ENCODE measurements at regions not wholly inside any gene's neighbourhood (a gene's known extent, or its start where the extent isn't known, plus 50 kb on each side); places are given as distances from the start of the nearest gene placed in this dataset.

DNA sequence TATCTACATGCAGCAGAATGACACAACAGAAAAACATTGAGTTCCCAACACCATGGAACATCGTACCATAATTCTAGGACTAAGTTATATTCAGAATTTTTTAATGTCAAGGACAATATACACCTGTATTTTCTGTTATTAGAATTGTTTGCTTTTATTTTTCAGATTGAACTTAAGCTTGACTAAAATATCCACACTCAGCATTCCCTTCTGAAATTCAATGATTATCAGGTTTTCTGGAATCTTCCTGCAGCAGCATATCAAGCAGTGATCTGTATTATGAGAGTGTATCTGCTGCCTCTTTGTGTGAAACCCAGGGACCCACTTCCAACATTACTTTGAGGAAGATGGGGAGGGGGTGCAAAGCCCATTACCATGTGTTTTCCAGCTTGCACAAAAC lies 578.6 kb upstream of the JAG1 start:
- no peak for DNase-seq (ENCODE audit: low spot score)

DNA sequence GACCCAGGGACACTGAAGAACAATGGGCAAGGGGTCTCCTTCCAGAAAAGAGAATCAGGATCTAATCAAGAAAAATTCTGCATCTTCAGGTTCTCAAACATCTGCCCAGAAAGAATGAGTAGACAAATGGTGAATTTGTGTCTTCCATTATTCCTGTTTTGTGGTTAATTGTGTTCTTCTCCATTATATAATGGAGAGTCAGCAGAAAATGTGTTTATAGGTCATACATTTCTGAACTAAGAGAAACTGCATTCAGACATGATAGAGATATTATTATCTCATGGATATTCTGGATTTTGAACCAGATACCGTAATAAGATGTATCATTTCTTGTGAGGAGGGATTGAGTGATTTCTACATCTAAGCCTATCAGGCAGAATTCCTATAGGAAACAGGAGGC lies 581.7 kb upstream of the JAG1 start:
- no peak for DNase-seq (ENCODE audit: low spot score)

DNA sequence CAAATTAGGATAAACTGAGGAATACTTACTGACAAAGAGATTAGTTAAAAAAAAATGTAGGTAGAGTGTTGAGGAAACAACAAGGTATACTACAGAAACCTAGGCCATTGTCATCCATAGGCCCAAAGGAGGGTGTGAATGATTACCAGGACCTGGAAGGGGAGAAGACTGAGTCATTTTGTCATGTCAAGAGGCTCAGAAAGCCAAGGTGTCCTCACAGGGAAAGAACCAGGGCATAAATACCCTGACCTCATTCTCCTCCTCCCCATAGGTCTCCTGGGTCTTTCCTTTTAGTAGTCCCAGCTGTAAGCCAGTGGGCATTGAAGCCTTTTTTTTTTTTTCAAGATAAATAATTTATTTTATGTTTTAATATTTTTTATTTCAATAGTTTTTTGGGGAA lies 582.1 kb upstream of the JAG1 start:
- no peak for DNase-seq (ENCODE audit: low spot score)

DNA sequence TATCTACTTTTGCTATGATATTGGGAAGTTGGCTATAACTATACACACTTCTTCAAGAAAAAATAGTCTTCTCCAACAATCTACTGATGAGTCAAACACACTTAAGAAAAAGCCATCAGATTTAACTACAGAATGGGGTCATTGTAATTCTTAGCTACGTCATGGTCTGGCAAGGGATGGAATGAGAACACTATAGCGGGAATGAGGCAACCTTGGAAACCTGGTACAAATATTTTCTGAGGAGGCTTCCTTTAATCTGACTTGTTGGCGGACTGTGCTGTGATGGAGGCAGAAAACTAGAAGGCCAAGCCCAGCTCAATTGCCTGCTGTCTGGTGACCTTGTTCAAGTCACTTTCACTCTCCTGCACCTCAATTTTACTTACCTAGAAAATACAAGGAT lies 586.8 kb upstream of the JAG1 start:
- DNase-seq (ENCODE audit: low spot score): no peak

DNA sequence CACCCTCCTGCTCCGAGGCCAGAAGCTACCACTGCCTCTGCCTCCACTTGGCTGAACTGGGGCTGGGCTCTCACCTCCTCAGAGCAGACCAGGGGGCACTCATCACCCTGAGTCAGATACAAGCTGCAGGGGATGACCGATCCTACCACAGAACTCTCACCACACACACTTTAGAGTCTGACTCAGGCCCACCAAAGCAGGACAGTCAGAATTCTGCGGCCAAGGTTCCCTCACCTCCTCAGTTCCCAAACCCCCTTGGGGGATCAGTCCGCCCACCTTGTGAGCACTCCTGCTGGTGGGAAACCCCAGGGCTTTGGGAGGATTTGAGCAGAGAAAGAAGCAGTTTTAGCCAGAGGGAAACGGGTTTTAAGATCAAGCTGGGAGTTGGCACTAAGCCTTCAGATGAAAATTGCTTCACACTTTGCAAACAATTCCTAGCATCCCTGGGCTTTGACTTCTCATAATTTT lies 587.8 kb upstream of the JAG1 start:
- no peak for DNase-seq (ENCODE audit: low spot score)

DNA sequence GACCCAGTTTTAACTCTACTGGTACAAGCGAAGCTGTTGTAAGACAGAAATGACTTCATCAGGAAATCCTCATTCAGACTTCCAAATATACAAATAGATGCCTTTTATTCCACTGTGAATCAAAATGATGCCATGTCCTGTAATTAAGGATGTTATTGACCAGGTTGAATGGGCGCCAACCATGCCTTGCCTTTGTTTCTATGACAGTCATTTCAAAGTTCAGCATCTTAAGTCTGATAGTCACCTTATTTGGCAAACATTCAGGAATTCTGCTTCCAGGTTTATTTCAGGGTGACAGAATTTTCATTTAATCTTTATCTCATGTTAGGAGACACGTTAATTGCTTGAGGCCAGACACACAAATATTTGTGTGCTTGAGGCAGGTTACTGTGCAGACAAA lies 592.8 kb upstream of the JAG1 start:
- no peak for DNase-seq (ENCODE audit: low spot score)

DNA sequence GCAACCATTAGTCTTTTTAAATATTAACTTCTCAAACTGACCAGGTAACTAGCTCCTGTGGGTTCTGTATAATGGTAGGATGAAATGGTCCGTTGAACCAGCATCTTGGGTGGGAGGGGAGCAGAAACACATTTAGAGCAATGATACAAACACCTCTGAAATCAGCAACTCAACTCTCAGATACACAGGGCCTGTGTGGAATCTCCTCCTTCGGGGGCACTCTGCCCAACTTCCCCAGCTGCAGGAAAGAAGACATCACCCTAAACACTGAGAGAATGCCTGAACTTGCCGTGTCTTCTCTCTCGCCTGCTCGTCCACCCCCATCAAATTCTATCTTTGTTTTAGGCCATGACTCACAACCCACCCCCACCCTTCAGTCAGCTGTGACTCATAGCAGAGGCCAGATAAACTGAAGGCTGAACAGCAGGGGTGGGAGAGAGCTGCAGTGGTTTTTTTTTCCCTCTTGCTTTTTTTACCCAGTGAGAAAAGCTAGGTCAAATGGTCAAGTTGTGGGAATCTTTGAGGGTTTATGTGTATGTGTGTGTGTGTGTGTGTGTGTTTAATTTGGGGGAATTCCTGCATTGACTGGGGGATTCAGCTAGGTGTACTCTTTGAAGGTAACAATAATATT lies 593.4 kb upstream of the JAG1 start:
- DNase-seq (ENCODE audit: low spot score): no peak

DNA sequence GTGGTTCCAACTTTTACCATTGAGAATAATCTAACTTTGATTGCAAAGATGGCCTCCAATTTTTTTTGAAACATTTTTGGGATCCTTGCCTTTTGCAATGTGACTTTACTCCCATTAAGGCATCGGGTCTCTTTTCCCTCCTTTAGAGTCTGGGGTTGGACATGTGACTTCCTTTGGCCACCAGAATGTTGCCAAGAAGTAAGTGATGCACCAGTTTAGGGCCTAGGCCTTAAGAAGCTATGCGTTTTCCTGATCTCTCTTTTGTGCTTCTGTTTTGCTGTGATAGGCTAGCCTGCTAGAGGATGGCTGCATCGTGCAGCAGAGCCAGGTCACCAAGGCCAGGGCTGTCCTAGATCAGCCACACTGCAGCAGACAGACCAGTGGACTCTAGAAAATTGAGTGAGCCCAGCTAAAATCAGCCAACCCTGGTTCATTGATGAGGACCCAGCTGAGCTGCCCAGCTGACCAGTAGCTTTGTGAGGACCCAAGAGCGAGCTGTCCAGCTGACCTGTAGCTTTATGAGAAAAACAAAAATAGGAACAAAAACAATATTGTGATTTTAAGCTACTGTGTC lies 594.0 kb upstream of the JAG1 start:
- DNase-seq (ENCODE audit: low spot score): no peak

DNA sequence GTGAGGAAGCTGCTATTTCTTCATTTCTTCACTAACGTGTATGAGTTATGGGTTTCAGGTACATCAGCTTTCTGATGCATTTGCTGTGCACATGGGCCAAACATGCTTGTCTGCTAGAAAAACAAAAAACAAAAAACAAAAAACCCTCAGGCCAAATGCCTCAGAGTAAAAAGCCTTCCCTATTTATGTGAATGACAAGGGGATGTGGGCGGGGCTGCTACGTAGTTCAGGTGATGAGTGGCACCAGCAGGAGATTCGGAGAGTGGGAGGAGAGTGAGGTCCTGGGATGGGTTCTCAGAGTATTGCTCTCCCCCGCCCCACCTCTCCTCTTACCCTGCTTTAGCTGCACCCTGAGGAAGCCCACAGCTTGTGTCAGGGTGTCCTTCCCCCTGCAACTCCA lies 596.8 kb upstream of the JAG1 start:
- no peak for DNase-seq (ENCODE audit: low spot score)

DNA sequence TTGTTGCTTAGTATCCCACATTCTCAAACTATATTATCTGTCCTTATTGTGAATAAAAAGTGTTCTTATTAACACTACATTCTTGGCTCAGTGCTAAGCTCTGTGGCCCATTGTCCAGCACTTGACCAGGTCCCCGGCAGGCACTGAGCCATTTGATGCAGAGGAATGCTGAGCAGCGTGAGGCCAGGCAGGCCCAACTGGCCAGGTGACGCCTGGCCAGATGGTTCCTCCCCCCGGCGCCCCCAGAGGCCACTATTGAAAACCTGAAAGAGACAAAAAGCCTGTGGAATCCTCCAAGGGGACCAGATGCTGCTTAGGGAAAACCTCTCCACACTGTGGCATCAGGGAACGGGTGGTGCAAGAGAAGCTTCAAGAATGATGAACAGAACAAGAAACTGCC lies 597.5 kb upstream of the JAG1 start:
- DNase-seq (ENCODE audit: low spot score): no peak

DNA sequence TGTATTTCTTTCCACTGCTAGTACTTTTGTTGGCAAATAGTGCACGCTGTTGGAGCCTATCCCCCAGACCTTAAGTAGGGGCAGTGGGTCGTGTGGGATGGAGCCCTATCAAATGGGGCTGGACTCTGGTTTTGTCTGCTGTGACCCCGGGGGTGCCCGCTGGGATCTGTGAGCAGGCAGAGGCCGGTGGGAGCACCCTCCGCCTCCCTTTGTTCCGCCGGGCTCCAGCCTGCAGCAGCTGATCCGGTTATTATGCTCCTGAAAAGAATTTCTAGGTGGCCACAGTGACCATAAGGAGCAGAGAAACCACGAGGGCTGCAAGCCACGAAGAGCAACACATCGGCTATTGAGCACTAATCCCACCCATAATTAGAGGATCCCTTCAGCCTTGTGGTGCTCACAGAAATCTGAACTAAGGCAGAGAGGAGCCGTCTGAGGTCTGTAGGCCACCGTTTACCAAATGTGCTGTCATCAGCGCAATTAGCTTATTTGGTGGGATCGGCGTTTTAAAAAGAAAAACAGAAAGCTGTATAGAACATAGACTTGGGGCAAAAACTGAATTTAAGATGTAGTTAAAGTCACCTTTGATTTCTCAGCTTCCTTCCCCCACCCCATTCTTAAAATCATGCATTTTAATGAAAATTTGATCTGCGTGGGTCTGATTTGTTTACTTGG lies 598.3 kb upstream of the JAG1 start:
- DNase-seq (ENCODE audit: low spot score): no peak

DNA sequence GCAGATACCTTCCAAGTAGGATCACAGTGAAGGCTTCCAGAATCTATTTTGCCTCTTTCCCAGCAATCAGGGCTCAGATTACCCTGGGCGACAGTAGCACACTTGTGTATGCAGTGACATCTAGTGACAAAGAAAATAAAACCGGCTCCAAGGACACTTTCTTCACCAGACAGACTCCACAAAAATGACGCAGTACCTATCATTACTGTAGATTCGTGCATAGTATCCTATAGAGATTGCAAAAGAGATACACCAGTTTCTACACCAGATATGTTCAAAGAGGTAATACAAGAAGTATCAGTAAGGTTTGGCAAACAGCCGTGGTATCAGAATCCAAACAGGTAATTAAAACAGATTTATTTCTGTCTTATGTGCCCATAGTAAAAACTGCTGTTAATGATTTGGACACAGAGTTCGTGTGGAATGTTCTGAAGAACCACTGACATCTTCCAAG lies 600.4 kb upstream of the JAG1 start:
- DNase-seq (ENCODE audit: low spot score): no peak

DNA sequence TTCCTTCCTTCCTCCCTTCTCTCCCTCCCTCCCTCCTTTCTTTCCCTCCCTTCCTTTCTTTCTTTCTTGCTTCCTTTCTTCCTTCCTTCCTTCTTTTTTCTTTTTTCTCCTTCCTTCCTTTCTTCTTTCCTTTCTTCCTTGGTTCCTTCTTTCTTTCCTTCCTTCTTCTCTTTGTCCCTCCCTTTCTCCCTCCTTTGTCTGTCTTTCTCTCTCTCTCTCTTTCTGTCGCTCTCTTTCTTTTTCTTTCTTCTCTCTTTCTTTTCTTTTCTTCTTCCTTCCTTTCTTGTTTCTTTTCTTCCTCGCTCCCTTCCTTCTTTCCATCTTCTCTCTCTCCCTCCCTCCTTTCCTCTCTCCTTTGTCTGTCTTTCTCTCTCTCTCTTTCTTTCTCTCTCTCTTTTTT lies 601.9 kb upstream of the JAG1 start:
- DNase-seq (ENCODE audit: low spot score): no peak

DNA sequence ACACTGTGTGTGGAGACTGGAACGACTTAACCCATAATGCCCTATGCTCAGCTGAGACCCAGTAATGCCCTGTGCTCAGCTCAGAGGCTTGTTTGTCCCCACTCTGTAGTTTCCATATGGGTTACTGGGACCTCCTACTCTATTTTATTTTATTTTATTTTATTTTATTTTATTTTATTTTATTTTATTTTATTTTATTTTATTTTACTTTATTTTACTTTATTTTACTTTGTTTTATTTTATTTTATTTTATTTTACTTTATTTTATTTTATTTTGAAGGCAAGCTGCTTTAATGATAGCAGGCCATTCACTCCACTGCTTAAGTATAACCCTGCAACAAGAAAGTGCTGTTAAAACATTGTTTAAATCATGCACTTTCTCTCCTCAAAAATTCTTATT lies 603.4 kb upstream of the JAG1 start:
- no peak for DNase-seq (ENCODE audit: low spot score)

DNA sequence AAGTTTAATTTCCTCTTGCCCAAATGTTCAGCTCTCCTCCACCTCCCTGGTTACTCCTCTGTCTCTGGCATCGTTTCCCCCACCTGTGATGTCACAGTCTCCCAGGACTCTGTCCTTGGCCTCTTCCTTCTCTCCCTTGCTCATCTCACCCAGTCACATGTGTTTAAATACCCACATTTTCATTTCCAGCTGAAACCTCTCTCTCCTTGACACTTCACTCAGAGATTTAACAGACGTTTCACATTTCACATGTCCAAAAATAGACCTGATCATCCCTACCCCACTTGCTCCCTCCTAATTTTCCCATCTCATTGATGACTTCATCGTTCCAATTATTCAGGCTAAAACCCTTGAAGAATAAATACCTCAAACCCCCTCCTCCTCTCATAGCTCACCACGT lies 604.1 kb upstream of the JAG1 start:
- no peak for DNase-seq (ENCODE audit: low spot score)

DNA sequence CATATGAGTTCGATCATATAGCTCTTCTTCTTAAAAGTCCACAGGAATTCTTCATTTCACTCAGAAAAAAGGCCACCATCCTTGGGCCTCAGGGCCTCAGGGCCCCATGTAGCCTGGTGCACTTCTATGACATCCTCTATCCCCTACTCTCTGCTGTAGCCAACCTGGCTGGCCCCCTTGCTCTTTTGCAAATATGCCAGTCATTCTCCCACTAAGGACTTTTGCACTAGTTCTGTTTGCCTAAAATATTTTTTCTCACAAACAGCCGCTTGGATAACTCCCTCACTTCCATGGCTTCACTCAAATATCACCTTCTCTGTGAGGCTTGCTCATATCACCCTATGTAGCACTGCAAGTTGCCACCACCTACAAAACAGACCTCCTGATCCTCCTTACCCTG lies 604.7 kb upstream of the JAG1 start:
- DNase-seq (ENCODE audit: low spot score): no peak

DNA sequence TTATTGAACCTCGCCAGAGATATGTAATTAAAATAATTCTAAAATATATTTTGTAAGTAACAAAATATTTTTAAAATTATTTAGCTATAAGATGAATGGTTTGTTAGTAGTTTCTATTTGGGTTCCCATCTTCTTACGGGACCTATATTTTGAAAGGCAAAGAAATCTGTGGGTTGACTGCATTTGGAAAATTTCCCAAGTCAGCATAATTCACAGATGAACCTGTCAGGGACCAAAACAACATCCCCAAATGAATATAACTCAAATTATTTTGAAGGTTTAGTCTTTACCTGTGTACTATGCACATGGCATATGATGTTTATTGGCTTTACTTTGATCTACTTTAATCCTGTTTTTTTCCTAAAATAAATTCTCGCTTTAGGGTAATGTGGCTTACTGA lies 607.4 kb upstream of the JAG1 start:
- DNase-seq (ENCODE audit: low spot score): no peak

DNA sequence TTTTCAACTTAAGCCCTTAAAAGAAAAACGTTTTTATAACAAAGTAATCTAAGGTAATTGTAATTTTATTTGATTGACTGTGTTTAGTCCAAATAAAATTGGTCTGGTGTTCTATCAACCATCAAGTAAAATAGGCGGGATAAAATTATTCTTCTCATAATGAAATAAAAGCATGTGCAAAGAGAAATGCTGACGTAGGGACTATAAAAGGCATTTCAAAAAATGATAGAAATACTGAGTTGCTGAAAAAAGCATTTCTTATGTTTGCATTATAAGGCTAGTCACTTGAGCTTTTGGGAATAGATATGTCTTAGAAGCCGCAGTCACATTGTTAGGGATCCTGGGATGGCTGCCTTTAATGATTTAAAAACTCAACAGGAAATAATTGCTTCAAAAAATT lies 608.0 kb upstream of the JAG1 start:
- no peak for DNase-seq (ENCODE audit: low spot score)

DNA sequence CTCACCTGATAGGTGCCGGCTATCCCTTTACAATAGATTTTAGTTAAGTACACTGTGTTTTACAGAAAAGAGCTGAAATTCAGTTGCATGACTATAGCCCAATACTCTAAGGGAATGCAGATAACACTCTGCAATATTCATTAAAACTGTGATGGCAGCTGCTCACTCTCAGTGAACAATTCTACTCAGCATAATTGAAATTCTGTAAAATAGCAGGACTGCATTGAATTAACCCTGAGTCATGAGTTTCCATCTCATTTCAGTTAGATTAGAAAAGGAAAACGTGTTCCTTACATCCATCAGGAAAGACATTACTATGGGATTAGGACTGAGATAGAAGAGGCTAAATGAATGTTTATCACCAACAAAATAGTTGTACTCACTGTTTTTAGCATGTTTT lies 613.3 kb upstream of the JAG1 start:
- DNase-seq (ENCODE audit: low spot score): no peak

DNA sequence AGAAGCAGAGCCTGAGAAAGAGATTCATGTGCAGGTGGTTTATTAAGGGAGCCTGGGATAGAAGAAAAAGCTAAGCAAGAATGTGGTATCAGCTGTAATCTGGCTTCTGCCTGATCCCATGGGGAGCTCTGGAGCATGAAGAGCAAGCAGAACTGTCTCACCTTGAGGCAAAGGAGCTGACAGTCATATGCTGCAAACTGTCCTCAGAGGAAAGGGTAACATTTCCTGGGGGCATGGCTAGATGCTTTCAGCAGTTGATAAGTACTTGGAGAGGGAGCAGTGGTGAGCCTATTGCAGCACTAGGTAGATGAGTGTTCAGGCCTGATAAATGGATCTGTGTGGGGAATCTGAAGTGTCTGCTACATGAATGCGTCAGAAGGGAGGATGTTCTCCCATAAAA lies 621.5 kb upstream of the BTBD3 start:
- DNase-seq (ENCODE audit: low spot score): no peak

DNA sequence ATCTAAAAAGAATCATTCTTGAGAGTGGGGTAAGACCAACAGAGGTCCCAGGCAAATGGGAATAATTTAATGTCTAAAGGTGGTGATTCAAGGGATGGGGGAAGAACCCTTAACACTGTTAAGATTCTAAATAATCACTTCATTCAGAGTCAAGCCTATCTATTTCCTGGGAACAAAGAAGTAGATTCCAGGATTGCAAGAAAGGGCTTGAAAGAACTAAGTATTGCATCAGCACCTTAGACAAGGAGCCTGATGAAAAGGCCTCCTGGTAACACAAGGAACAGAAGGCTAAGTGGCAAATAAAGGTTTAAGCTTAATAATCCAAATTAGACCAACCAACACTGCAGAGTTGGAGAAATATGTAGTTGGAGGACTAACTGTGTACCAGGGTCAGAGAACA lies 620.7 kb upstream of the BTBD3 start:
- DNase-seq (ENCODE audit: low spot score): no peak

DNA sequence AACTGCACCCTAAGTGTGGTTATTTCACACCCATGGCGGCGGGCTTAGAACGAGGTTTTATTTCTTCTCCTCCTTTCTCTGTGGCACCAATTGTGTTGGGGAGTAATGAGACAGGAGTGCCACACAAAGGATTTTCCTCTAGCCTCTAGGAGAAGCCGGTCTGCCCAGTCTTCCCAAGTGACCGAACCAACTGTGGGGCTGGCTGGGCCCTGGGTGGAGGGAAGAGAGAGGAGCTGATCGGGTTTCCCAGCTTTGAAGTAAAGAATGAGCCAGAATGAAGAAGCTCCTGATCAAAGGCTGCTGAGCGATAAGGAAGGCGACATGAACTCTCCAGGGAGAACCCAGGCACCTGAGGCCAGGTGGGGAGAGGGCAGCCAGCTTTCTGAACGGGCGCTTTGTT lies 616.0 kb upstream of the BTBD3 start:
- DNase-seq (ENCODE audit: low spot score): no peak

DNA sequence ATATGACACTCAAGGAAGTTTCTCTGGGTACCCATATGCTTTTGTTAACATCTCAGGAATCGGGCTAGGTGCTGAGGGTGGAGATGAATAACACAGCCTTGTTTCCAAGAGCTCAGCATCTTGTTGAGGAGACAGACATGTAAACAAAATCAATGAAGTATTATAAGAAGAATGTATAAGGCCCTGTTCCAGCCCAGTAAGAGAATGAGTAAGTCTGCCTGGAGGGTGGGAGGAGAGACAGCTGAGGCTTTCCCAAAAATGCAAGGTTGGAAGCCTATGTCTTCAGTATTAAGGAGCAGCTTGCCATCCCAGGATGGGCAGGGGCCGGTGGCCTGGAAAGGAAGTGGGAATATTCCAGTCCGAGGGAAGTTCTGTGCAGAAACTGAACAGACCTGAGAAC lies 615.3 kb upstream of the BTBD3 start:
- no peak for DNase-seq (ENCODE audit: low spot score)

DNA sequence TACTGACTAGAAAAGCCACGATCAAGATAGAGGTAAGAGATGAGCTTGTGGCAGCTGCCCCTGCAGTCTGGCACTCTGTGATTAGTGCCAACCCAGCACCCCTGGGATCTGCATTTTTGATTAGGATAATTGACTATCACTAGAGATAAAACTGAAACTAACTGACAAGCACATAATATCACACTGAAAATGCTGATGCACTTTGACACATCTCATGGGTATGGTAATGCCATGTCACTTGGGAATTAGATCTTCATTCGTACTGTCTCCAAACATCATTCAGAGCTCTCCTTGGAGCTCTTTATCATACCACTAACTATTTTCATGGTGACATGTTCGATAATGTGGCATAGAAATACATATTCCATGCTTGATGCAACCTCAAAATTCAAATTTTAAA lies 612.9 kb upstream of the BTBD3 start:
- DNase-seq (ENCODE audit: low spot score): no peak
